GM06990 (cell line): ENCODE measurements at regions not wholly inside any gene's neighbourhood (a gene's known extent, or its start where the extent isn't known, plus 50 kb on each side); places are given as distances from the start of the nearest gene placed in this dataset.

Experiments used
- DNase-seq: peaks from one replicate; pipeline ENCODE4 v3.0.0-alpha.2; 2011; ENCODE audit not compliant: insufficient read length; ENCODE audit errors: extremely low read depth
- H3K27me3 ChIP-seq: replicated peaks from 2 replicates; pipeline ENCODE4 v1.6.0; 2011; ENCODE audit warnings: low read length; ENCODE audit not compliant: control insufficient read depth, insufficient read depth
- H3K36me3 ChIP-seq: 2 replicates; pipeline ENCODE4 v1.5.1; 2011; ENCODE audit warnings: low read length; ENCODE audit not compliant: control insufficient read depth, insufficient read depth
- H3K4me3 ChIP-seq: replicated peaks from 2 replicates; pipeline ENCODE4 v1.5.1; 2011; ENCODE audit warnings: low read depth, mild to moderate bottlenecking, control low read depth, low read length
- CTCF ChIP-seq: IDR thresholded peaks from 2 replicates; pipeline ENCODE4 v1.5.1; 2011; ENCODE audit warnings: low read length, control low read depth, mild to moderate bottlenecking, inconsistent platforms; ENCODE audit not compliant: insufficient read depth, poor library complexity, severe bottlenecking

GRCh38 chr11:130670200-130670599, 221.8 kb downstream of the ADAMTS15 start:
- DNase-seq: no peak
- H3K4me3 ChIP-seq: no peak overlapping the region
- no peaks in the 10 kb centered on the region for H3K36me3 ChIP-seq
- no peaks in the 10 kb centered on the region; the same call in none of the 2 replicates for H3K27me3 ChIP-seq
- TF ChIP-seq CTCF: no peak

GRCh38 chr11:130671801-130672700, 223.6 kb downstream of the ADAMTS15 start:
- Histone ChIP-seq H3K36me3 (no peaks in the 10 kb centered on the region), H3K27me3 (no peaks in the 10 kb centered on the region; the same call in none of the 2 replicates), H3K4me3 (no peak overlapping the region)
- no peak for TF ChIP-seq CTCF
- no peak for DNase-seq

- TF ChIP-seq CTCF: no peak
- Histone ChIP-seq H3K27me3 (no peaks in the 10 kb centered on the region; the same call in none of the 2 replicates), H3K36me3 (no peaks in the 10 kb centered on the region), H3K4me3 (no peak overlapping the region)
- no peak for DNase-seq
These were observed 224.5 kb downstream of the ADAMTS15 start for GRCh38 chr11:130672911-130673310.

GRCh38 chr11:130673698-130674097, 225.3 kb downstream of the ADAMTS15 start:
- Histone ChIP-seq H3K4me3 (no peak overlapping the region), H3K36me3 (no peaks in the 10 kb centered on the region), H3K27me3 (no peaks in the 10 kb centered on the region; the same call in none of the 2 replicates)
- no peak for TF ChIP-seq CTCF
- DNase-seq: no peak

GRCh38 chr11:130674686-130675308, 226.4 kb downstream of the ADAMTS15 start:
- Histone ChIP-seq H3K36me3 (no peaks in the 10 kb centered on the region), H3K4me3 (no peak overlapping the region), H3K27me3 (no peaks in the 10 kb centered on the region; the same call in none of the 2 replicates)
- no peak for TF ChIP-seq CTCF
- no peak for DNase-seq
